ENCODE measurements at regions not wholly inside any gene's neighbourhood (a gene's known extent, or its start where the extent isn't known, plus 50 kb on each side); places are given as distances from the start of the nearest gene placed in this dataset.

DNA sequence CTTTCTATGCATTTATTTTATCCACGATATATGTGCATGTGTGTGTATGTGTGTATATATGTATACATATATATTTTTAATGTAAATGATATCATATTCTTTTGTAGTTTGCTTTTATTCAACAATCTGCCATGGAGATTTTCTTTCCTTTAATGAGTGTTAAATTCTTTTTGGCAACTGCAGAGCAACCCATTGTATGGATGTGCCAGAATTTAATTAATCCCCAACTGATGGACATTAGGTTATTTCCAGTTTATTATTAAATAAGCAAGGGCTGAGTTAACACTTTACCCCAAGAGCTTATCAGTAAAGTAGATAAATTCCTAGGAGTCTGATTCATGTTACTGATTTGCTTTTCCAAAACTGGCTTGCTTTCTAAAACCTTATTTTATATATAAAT, 58.9 kb upstream of the CD28 start:
- TF ChIP-seq SIN3A (IDR thresholded peaks at IDR 0.05; ENCODE audit: low read depth, low read length) (no peak), CHD2 (IDR thresholded peaks at IDR 0.05; ENCODE audit: borderline replicate concordance, low read depth, low read length) (no peak), MLLT1 (IDR thresholded peaks at IDR 0.05) (no peak), CEBPB (IDR thresholded peaks at IDR 0.05; ENCODE audit: borderline replicate concordance in 1 of 2, low read depth in 2 of 2, low read length in 2 of 2) (no peak), POLR2AphosphoS2 (IDR thresholded peaks at IDR 0.05; ENCODE audit: low read depth, low read length) (no peak), NR2F1 (conservative IDR thresholded peaks at IDR 0.05) (no peak), SPI1 (IDR thresholded peaks at IDR 0.05; ENCODE audit: borderline replicate concordance, insufficient read depth, low read depth, low read length) (no peak), FOXM1 (IDR thresholded peaks at IDR 0.05; ENCODE audit: low read depth, low read length) (no peak), NFIC (IDR thresholded peaks at IDR 0.05; ENCODE audit: low read depth, low read length) (no peak), GABPA (IDR thresholded peaks at IDR 0.05; ENCODE audit: low read depth) (no peak), EZH2 (IDR thresholded peaks at IDR 0.05; ENCODE audit: borderline replicate concordance, control insufficient read depth, low read depth, low read length) (no peak)
- TF ChIP-seq, protein P1, sequence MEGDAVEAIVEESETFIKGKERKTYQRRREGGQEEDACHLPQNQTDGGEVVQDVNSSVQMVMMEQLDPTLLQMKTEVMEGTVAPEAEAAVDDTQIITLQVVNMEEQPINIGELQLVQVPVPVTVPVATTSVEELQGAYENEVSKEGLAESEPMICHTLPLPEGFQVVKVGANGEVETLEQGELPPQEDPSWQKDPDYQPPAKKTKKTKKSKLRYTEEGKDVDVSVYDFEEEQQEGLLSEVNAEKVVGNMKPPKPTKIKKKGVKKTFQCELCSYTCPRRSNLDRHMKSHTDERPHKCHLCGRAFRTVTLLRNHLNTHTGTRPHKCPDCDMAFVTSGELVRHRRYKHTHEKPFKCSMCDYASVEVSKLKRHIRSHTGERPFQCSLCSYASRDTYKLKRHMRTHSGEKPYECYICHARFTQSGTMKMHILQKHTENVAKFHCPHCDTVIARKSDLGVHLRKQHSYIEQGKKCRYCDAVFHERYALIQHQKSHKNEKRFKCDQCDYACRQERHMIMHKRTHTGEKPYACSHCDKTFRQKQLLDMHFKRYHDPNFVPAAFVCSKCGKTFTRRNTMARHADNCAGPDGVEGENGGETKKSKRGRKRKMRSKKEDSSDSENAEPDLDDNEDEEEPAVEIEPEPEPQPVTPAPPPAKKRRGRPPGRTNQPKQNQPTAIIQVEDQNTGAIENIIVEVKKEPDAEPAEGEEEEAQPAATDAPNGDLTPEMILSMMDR (IDR thresholded peaks at IDR 0.05 in 2 of 3, conservative IDR thresholded peaks at IDR 0.05 in 1 of 3; ENCODE audit: control insufficient read depth in 2 of 3, extremely low read depth in 1 of 3, insufficient read depth in 1 of 3, low read depth in 3 of 3, low read length in 3 of 3) = no peak

All from GM12878 (cell line).